KBM-7 (cell line): ENCODE measurements at regions not wholly inside any gene's neighbourhood (a gene's known extent, or its start where the extent isn't known, plus 50 kb on each side); places are given as distances from the start of the nearest gene placed in this dataset.
A peak's percentile ranks its signal among the peaks of the same experiment; 100 is the strongest.

Experiments
- DNase-seq: peaks from one replicate; pipeline ENCODE4 v3.0.0-alpha.2; 2015
- in situ Hi-C: fragments of 300-500 bp; cut with MboI; formaldehyde crosslinking; loops from 2 replicates; pipeline ENCODE4 v1.14.3; 2020; ENCODE audit warnings: low sequenced_read_pairs, low pct_unique_long_range_greater_than_20kb, mixed read lengths

DNA sequence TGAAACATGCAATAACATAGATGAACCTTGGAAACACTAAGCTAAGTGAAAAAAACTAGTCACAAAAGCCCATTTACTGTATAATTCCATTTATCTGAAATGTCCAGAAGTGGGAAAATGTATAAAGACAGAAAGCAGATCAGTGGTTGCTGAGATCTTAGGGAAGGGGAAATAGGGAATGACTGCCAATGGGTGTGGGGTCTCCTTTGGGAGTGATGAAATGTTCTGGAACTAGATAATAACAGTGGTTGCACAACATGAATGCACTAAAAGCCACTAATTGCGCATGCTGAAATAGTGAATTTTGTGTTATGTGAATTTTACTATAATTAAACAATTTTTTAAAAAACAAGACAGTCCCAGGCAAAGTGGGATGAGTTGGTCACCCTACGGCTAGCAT is 472.8 kb downstream of the CCDC171 start:
- DNase-seq: no peak
- in situ Hi-C loops: no loop called here

DNA sequence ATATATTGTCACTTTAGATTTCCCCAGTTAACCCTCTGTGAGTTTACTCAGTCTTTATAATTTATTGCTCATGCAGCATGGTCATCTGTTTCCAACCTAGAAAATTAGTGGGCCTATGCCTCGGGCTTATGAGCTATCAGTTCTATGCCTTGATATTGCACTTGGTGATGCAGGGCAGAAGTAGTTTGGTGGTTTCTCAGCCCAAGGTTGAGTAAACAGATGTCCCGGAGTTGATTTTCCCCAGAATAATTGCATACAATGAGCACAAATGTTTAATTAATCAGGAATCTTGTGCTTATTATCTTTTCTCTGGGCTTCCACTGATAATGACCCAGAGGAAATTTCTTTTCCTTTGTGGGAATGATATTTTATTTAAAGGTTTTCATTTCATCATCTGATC is 474.0 kb downstream of the CCDC171 start:
- in situ Hi-C loops: no loop called here
- no peak for DNase-seq

DNA sequence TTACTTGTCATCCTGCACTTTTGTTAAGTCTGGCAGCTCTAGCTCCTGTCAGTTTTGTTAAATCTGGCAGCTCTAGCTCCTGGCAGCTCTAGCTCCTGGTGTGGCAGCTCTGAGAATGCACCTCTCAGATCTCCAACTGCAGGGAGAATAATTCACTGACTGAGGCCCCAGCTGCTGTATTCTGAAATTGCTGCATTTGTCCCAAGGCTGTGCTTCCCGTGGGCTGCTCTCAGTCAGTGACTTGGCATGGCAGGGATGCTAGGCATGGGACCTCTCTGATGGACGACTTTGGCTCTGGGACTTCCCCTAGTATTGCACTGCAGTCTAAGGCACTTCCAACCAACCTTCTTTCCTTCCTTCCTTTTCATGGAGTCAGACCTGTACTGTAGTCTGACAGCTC is 475.7 kb downstream of the CCDC171 start:
- in situ Hi-C loops: no loop called here
- no peak for DNase-seq

DNA sequence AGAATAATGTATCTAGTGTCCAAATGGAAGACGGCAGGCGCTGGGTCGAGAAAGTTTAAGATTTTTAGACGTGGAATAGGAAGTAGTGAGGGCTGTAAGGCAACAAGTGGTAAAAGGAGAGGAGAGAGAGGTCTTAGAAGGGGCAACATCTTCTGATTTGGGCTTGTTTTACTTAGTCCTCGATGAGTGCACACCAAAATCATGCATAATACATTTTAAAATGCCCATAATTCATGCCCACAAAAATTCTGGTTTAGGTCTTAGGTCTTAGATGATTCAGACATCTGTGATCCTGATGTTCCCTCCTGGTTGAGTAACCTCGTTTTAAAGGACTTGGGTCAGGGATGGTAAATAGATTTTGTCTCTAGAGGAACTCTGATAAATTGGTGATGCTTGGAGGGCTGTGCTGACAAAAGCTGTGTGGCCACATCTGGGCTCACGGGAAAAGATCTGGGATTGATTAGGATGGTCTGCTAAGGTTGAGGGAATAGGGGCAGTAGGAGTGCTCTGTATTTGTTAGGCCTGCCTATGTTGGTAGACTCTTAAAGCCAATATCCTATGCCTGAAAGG is 476.3 kb downstream of the CCDC171 start:
- in situ Hi-C loops: no loop called here
- no peak for DNase-seq

DNA sequence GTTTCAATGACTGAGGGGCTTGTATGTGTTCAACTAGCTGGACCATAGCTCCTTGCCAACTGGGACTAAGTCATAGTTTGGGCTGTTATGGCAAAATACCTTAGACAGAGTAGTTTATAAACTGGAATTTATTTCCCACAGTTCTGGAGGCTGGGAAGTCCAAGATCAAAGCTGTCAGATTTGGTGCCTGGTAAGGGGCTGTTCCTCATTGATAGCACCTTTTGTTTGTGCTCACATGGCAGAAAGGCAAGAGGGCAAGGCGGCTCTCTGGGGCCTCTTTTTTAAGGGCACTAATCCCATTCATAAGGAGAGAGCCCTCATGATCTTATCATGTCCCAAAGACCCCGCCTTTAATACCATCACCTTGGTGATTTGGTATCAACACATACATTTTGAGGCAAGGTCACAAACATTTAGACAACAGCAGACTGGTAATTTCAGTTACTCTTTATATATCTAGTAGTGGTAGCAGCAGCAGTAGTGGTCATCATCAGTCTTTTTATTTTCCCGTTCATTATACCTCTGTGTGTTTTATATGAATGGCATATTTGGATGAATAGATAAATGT is 477.0 kb downstream of the CCDC171 start:
- DNase-seq: no peak
- in situ Hi-C loops: no loop called here

DNA sequence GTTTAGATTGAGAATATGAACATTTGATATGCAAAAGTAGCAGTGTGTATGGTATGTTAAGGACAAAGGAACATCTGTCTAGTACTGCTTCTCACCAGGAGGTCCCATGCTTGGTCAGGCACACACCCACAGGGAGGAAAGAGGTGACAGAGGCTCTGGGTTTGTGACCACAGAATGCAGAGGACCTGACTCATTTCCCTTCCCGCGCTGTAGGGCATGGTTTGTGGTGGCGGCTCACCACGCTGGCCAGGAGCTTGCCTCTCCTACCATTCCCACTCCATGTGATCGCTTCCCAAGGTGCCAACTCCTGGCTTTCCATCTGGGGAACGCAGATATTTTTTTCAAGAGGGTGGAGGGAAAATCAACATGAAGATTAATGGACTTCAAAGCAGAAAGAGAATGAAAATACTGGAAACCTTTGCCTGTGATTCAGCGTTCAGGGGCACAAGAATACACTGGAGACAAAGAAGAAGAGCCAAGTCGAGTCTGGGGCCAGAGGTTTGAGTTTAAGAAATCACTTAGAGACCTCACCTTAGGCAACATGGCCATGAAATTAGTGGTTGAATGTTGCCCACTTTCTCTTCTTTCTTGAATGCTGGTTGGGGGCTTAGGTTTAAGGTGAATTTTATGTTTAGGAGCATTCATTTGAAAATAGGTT is 477.8 kb downstream of the CCDC171 start:
- in situ Hi-C loops: no loop called here
- DNase-seq: peak; percentile 71

DNA sequence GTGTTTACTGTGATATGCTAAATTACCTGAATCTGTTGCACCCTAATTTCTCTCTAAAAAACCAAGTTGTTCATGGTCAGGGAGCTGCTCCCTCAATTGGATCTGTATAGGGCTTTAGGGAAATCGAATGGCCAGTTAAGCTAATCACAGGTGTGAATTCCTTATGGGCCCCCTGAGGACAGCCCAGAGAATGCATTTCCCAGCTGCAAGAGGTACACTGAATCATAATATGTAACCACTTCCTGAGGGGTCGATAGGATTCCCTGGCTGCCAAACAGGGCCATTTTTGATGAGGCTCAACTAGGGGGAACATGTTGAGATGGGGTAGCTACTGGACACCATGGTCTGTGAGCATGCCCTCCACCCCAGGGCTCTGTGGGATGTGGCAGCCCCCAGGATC is 478.6 kb downstream of the CCDC171 start:
- in situ Hi-C loops: no loop called here

DNA sequence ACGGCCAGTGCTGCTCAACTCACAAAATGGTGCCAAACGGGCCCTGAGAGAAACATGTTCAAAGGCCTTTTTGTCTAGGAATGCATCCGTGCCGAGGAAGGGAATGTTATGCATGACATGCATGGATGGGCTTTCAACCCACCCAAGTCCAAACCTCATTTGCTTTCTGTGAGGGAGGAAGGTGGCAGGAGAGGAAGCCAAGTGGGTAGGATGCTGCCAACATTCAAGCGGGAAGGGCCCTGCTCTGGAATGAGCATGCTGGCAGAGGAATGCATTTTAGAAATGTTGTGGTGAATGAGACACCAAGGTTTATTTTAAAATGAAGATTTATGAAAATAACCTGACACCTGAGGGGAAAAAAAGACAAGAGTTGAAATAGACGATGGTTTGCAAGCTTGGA is 479.1 kb downstream of the CCDC171 start:
- in situ Hi-C loops: no loop called here
- no peak for DNase-seq

More for the DNA sequence above, 478.6 kb downstream of the CCDC171 start:
- no peak for DNase-seq

DNA sequence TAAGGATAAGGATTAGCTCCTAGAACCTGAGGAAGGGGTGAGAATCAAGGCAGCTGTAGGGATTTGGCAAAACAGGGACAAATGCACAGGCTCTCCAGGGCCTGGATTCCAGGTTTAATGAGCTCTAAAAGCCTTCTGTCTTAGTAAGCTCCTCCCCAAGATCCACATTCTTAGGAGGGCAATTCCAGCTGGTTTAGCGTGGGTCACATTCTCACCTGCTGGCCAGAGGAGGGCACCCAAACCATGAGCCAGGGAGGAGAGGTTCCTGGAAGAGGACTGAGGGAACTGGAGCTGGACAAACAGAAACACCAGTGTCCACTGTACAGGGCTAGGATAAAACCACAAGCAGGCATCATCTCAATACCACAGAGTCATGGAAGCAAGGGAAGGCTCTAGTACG is 480.0 kb downstream of the CCDC171 start:
- DNase-seq: no peak
- in situ Hi-C loops: no loop called here

DNA sequence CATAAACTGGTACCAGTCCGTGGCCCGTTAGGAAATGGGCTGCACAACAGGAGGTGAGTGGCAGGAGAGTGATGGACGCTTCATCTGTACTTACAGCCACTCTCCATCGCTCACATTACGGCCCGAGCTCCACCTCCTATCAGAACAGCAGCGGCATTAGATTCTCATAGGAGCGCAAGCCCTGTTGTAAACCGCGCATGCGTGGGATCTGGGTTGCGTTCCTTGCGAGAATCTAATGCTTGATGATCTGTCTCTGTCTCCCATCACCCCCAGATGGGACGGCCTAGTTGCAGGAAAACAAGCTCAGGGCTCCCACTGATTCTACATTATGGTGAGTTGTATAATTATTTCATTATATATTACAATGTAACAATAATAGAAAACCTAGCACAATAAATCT is 480.4 kb downstream of the CCDC171 start:
- in situ Hi-C loops: no loop called here

DNA sequence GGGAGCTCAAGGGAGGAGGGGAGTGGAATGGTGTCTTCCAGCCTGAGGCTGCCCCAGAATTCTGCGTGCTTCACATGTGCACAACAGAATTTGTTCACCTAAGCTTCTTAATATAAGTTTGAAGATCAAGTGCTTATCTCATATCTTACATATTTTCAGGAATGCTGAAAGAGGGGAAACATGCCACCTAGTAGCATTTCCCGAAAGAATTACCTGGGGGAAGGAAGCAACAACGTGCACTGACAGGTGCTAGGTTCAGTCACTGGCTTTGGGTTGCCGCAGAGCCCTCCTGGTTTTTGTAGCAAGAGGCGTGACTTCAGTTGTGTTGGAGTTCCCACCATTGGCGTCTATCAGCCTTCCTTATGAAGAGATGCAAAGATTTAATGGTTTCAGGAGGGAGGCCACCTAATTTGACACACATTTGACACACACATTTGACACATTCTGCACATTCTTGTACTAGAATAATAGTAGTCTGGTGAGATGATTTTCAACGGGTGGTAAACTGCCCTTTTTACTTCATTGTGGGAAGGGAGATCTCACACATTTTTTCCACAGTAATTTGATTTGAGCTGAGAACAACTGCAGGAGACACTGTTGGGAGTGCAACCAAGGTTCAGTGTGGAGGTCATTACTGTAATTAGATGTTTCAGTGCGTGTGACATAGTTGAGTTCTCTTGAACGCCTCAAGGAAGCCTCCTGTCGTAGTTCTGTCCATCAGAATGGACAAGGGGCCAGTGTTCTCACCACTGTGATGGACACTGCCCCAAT is 481.3 kb downstream of the CCDC171 start:
- in situ Hi-C loops: no loop called here
- no peak for DNase-seq

More for the DNA sequence above, 480.4 kb downstream of the CCDC171 start:
- DNase-seq: no peak

DNA sequence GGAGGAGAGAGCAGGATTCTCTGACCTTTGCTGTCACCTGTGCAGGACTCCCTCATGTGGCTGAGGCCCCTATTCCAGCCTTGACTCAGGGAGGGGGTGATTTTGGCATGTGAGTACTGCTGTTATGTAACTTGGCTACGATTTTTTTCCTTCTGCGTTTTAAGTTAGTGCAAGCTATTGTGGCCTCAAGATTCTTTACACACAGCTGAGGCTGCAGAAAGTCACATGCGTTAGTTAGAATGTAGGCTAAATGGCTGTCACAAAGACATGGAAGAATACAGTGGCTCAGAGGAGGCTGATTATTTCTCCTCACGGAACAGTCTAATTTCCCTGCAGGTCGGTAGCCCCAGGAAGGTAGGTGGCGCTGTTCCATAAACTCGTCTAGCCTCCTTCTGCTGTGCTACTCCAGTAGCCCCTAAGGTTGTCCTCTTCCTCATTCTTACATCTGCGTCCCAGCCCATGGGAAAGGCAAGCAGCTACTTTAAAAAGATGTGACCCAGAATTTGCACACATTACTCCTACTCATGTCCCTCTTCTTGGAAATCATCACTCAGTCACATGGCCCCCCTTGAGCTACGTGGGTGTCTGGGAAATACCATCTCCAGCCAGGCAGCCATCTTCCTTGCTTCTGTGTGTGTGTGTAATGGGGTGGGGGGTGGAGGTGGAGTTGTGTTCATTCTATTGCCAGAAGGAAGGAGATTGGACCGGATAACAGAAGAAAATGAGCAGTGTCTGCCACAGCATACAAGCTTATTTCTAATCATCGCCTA is 486.6 kb downstream of the CCDC171 start:
- peak; percentile 53 for DNase-seq
- in situ Hi-C loops: no loop called here

DNA sequence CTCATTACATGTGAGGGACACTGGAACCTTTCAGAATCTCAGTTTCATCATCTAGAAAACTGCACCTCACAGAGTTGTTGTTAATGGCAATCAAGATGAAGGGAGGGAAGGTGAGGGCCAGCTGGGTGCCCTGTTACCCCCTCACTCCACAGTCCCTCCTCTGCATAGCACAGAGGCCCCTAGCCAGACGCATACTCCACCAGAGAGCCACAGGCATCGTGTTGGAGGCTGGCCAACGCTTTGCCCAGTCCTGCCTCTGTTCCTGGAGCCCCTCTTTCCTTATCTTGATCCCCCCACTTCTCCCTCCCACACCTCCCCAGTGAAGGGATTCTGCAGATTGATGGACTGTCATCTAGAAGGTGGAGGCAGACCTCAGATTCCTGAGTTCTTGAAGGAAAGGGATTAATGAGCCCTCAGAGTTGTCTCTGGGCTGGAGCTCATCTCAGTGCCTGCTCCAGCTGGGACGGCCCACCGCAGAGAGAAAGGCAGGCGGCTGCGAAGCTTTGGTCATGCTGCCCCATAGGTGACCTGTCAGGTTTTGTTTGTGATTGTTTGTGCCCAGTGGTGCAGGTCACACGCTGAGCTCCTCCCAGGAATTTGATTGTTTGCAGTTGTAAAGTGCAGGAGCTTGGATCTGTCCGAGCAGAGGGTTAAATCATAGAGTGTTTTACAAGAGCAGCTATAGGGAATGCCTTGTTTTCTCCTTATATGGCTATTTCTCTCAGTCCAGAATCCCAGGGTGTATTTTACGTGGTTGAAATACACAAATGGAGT is 487.3 kb downstream of the CCDC171 start:
- in situ Hi-C loops: no loop called here
- DNase-seq: no peak

DNA sequence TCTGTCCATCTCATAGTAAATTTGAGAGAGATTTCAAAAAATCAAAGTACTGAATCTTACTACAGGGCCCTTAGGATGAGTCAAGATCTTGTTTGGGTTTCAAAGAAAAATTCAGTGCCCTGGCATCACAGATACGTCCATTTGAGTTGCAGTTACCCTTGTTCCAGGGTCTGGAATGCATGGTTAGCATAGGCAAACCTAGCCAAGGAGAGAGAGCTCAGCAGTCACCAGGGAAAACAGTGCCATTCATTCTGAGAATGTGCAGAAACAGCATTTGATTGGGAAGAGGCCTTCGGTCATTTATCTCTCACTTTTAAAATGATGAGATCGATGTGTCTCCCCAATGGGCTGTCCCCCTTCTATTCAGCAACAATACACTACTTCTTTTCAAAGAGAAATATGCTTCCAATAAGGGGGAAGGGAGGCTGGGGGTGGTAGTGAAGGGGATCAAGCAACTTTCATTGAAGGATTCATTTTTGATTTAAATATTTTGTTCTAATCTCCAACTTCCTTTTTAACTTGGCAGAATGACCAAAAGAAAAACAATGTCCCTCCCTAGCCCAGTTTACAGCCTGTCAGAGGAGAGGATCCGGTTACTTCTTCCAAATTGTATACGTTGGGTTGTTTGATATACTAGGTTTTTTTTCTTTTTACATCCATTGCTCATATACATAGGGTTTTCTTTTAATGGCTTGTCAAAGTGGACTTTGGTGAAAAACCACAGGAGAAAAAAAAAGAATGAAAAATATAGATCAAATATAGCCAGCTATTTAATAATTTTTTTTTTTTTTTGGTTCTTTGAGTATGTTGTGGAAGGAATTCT is 491.1 kb downstream of the CCDC171 start:
- in situ Hi-C loops: no loop called here
- no peak for DNase-seq

DNA sequence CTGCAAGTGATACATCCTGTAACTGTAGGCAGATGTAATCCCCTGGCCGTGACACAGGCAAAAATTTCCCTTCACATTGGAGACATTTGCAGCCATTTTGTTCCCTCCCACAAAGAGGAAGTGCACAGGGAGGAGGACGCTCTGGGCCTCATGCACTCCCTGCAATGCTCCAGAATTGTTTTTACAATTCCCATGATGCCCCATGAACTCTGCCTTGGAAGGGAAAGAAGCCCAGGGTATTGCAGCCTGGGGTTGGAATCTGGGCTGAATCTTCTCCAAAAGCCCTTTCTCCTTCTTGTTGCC is 491.7 kb downstream of the CCDC171 start:
- in situ Hi-C loops: no loop called here
- DNase-seq: peak; percentile 11

DNA sequence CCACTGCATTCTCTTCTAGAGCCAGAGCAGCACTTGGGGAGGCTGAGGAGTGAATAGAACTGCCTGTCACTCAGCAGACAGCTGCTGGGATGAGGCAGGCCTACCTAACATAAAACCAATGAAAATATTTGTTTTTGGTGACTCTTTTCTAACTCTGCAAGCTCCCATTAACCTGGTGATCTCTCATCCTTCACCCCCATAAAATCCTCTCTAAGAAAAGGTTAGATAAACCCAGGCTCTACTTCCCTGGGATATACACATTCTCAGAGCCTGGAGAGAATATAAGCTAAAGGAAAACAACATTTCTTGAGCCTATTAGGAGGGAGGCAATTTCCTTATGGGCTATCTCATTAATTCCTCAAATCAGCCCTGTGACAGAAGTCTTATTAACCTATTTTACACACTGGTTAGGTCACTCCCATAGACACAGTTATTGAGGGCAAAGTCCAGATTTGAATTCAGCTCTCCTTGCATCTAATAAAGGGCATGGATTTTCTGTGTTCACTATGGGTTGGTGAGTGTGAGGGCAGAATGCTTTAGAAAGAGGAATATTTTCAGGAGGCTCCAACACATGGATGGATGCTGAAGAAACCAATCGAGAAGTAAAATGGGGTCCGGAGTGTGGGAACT is 492.9 kb downstream of the CCDC171 start:
- DNase-seq: no peak
- in situ Hi-C loops: no loop called here

DNA sequence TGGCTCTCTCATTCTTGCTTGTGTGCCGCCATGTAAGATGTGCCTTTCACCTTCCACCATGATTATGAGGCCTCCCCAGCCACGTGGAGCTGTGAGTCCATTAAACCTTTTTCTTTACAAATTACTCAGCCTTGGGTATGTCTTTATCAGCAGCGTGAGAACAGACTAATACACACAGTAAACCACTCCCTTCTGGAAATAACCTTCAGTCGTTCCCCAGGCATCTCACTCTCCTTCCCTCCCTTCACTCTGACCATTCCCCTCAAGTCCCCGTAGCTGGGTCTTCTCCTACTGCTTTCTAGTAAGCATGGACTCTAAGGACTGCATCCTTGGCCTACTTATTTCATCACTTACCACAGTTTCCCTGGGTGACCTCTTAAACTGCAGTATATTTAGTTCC is 493.9 kb downstream of the CCDC171 start:
- in situ Hi-C loops: no loop called here
- DNase-seq: no peak

DNA sequence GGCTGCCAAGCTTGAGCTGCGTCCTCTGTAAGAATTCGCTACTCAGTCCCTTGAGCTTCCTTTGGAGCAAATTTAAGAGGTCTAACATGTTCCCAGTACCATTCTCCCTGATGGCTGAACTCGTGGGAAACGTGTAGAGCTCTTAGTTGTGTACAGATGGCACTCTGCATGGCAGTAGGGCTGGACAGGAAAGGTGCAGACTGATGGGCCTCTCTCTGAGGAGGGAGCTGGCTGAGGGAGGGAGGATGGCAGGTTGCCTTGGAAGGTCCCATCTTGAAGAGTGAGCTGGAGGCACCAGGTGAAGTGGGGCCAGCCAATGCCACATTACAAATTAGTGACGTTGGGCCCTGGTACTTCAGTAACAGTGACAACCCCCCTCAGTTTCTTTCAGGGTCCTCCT is 495.3 kb downstream of the CCDC171 start:
- in situ Hi-C loops: no loop called here
- DNase-seq: no peak
